ENCODE measurements at regions not wholly inside any gene's neighbourhood (a gene's known extent, or its start where the extent isn't known, plus 50 kb on each side); places are given as distances from the start of the nearest gene placed in this dataset.
A peak's percentile ranks its signal among the peaks of the same experiment; 100 is the strongest.
"Not testable (repeated sequence)": the region's sequence is repeated elsewhere in the genome, so short reads cannot be mapped to it uniquely, and the experiment has no call there.

GRCh38 chr2:207338220-207338607 is 172.5 kb upstream of the KLF7 start:
- TF ChIP-seq CTCF (IDR thresholded peaks at IDR 0.05; ENCODE audit: insufficient read depth, low read length): no peak
- DNase-seq (ENCODE audit: low read depth): no peak
- H3K4me3 ChIP-seq (ENCODE audit: low read depth, low read length): no peak overlapping the region

GRCh38 chr2:207338610-207339009 is 172.9 kb upstream of the KLF7 start:
- no peak for DNase-seq (ENCODE audit: low read depth)
- no peak overlapping the region for H3K4me3 ChIP-seq (ENCODE audit: low read depth, low read length)
- no peak for TF ChIP-seq CTCF (IDR thresholded peaks at IDR 0.05; ENCODE audit: insufficient read depth, low read length)

DNA sequence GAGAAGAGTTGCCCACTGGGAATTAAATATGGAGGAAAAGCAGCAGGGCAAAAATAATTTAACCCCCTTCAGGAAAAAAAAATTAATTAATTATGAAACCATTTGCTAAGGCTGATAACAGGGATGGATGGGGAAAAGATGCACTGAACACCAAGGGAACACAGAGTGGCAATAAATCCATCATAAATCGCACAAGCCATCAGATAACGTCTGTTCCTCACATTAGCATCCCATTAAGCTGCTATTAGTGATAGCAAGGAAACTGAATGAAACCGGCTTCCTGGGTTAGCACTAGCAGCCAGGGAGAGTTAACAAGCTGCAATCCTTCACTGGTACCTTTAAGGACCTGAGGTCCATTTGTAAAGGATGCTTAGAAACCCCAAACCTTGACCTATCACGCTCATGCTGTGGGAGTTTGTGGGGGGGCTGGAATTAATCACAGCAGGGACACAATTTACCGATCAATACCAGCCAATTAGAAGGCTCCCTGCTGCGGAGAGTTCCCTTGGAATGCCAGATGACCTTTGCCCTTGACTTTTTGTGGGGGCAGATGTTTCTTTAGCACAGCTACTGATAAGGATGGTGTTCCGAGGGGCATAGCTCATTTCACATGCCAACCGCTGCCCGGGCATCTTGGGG is 175.5 kb upstream of the KLF7 start:
- TF ChIP-seq CTCF (IDR thresholded peaks at IDR 0.05; ENCODE audit: insufficient read depth, low read length): no peak
- H3K4me3 ChIP-seq (ENCODE audit: low read depth, low read length): no peak overlapping the region
- no peak for DNase-seq (ENCODE audit: low read depth)

DNA sequence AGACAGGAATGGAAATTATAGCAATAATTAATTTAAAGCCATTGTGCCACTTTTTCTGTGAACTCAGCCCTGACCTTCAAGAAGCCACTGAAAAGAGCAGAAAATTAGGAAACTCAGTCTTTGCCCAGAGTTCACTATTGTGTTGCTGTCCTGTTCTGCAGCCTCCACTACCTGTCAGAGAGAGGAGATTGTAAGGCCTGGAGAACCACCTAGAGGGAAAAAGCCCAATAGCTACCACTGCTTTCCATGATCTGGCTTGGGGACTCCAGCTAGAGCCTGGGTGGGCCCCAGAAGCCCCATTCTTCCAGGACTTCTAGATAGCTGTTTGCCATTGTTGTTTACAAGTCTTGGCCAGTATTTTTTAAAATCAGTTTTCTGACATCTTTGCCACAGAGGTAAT is 176.1 kb upstream of the KLF7 start:
- no peak for DNase-seq (ENCODE audit: low read depth)
- no peak overlapping the region for H3K4me3 ChIP-seq (ENCODE audit: low read depth, low read length)
- no peak for TF ChIP-seq CTCF (IDR thresholded peaks at IDR 0.05; ENCODE audit: insufficient read depth, low read length)

DNA sequence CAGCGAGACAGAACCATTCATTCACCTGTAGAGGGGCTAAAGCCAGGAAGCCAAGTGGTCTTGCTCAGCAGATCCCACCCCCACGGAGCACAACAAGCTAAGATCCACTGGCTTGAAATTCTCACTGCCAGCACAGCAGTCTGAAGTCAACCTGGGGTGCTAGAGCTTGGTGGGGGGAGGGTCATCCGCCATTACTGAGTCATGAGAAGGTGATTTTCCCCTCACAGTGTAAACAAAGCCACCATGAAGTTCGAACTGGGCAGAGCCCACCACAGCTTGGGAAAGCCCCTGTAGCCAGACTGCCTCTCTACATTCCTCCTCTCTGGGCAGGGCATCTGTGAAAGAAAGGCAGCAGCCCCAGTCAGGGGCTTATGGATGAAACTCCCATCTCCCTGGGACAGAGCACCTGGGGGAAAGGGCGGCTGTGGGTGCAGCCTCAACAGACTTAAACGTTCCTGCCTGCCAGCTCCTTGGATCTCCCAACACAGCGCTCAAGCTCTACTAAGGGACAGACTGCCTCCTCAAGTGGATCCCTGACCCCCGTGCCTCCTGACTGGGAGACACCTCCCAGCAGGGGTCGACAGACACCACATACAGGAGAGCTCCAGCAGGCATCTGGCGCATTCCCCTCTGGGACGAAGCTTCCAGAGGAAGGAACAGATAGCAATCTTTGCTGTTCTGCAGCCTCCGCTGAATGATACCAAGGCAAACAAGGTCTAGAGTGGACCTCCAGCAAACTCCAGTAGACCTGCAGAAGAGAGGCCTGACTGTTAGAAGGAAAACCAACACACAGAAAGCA is 179.0 kb upstream of the KLF7 start:
- DNase-seq (ENCODE audit: low read depth); H3K4me3 ChIP-seq (ENCODE audit: low read depth, low read length): not testable (repeated sequence)

DNA sequence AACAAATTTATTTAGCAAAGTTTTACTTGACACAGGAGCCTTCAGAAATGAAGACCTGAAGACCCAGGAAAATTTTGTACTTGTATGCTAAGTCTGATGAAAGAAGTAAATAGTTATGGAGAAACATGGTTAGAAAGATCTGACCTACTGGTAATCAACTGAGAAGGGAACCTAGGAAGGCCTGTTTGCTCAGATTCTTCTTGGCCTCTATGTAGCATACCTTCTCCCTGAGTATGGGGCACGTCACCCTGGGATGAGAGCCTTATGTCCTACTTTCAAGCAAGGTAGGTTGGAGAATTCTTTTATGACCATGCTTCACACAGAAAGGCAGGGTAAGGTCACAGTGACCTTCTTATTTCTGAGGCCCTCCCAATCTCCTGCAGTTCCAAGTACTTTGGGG is 178.6 kb upstream of the CREB1 start:
- no peak for DNase-seq (ENCODE audit: low read depth)
- TF ChIP-seq CTCF (IDR thresholded peaks at IDR 0.05; ENCODE audit: insufficient read depth, low read length): no peak
- no peak overlapping the region for H3K4me3 ChIP-seq (ENCODE audit: low read depth, low read length)

DNA sequence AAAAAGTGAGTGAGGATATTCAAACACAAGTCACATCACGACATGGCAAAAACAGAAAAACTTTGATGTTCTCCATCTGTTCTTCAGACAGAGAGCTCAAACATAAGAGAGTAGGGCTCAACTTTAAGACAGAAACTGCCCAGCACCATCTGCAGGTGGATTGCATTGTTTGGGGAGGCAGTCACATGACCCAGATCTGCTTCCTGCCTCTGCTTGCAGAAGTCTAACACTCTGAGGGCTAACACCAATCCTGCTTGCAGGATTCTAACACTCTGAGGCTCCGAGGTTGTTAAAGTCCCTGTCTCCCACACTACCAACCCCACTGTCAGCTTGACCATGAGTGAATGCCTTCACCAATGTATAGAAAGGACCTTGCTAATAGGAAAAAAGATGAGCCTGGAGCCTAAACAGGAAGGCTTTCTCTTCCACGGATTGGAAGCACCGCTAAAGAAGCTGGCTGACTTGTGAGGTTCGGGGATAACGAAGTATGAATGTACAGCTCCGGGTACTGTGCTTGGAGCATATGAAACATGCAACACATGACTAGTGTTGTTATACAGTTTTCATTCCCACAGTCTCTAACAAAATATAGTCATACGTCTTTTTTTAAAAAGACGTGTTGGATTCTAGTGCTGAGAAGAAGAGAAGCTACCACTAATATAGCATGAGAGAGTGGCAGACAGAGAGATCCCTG is 176.6 kb upstream of the CREB1 start:
- TF ChIP-seq CTCF (IDR thresholded peaks at IDR 0.05; ENCODE audit: insufficient read depth, low read length): no peak
- no peak overlapping the region for H3K4me3 ChIP-seq (ENCODE audit: low read depth, low read length)
- DNase-seq (ENCODE audit: low read depth): peak; percentile 20
